ENCODE measurements at regions not wholly inside any gene's neighbourhood (a gene's known extent, or its start where the extent isn't known, plus 50 kb on each side); places are given as distances from the start of the nearest gene placed in this dataset.

DNA sequence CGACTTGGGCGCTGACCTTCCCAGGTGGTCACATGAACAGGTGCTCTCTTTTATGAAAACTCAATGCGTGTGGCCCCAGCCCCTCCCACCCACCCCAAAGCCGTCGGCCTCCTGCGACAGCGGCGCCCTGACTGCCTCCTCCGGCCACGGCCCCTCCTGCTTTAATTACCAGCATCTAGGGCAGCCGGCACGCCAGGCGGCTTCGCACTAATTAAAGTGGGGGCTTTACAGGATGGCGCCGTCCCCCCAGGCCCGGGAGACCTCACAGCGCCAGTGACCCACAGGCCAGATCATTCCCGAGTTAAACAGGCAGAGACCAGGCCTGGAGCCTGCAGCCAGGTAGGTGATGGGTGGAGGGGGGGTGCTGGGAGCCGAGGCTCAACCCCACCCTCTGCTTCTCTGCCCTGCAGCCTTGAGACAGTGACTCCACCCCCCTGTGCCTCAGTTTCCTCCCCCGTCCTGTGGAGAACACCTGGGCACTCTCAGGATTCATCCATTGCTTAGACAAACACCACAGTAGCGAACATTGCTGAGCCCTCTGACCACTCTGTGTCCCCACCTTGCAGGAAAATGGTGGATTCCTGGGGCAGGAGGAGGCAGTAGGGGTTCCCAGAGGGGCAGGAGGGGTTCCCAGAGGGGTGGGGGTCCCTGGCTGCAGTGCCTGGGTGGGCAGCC, 100.8 kb downstream of the MICALL2 start:
- TF ChIP-seq, protein P1, sequence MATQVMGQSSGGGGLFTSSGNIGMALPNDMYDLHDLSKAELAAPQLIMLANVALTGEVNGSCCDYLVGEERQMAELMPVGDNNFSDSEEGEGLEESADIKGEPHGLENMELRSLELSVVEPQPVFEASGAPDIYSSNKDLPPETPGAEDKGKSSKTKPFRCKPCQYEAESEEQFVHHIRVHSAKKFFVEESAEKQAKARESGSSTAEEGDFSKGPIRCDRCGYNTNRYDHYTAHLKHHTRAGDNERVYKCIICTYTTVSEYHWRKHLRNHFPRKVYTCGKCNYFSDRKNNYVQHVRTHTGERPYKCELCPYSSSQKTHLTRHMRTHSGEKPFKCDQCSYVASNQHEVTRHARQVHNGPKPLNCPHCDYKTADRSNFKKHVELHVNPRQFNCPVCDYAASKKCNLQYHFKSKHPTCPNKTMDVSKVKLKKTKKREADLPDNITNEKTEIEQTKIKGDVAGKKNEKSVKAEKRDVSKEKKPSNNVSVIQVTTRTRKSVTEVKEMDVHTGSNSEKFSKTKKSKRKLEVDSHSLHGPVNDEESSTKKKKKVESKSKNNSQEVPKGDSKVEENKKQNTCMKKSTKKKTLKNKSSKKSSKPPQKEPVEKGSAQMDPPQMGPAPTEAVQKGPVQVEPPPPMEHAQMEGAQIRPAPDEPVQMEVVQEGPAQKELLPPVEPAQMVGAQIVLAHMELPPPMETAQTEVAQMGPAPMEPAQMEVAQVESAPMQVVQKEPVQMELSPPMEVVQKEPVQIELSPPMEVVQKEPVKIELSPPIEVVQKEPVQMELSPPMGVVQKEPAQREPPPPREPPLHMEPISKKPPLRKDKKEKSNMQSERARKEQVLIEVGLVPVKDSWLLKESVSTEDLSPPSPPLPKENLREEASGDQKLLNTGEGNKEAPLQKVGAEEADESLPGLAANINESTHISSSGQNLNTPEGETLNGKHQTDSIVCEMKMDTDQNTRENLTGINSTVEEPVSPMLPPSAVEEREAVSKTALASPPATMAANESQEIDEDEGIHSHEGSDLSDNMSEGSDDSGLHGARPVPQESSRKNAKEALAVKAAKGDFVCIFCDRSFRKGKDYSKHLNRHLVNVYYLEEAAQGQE (IDR thresholded peaks at IDR 0.05; ENCODE audit: insufficient read depth in 1 of 2, low read depth in 2 of 2, low read length in 2 of 2), result no peak
- TF ChIP-seq POLR2AphosphoS5 (IDR thresholded peaks at IDR 0.05; ENCODE audit: low read depth, low read length) (no peak), TAF1 (IDR thresholded peaks at IDR 0.05; ENCODE audit: borderline replicate concordance, insufficient read depth, low read length) (no peak), FOXP2 (optimal IDR thresholded peaks at IDR 0.05; ENCODE audit: borderline replicate concordance, extremely low read depth, extremely low read length, insufficient read depth) (no peak), SIN3A (IDR thresholded peaks at IDR 0.05; ENCODE audit: borderline replicate concordance, insufficient read depth, low read length) (no peak)

DNA sequence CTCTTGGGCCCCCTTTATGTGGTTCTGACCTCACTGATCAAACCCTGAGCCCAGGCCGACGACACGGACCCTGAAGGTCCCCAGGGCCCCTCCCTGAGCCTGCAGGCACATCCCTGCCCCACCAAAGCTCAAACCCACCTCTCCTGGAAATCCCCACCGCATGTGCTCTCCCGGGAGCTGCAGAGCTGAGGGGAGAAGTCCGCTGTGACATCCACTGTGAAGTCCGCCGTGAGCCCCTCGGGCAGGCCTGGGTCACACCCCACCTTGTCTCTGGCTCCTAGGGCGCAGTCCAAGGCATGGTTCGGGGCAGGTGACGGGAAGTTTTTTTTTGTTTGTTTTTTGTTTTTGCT, 100.2 kb downstream of the MICALL2 start:
- TF ChIP-seq, protein P1 (IDR thresholded peaks at IDR 0.05; ENCODE audit: insufficient read depth in 1 of 2, low read depth in 2 of 2, low read length in 2 of 2), result no peak
- TF ChIP-seq POLR2AphosphoS5 (IDR thresholded peaks at IDR 0.05; ENCODE audit: low read depth, low read length) (no peak), SIN3A (IDR thresholded peaks at IDR 0.05; ENCODE audit: borderline replicate concordance, insufficient read depth, low read length) (no peak), FOXP2 (optimal IDR thresholded peaks at IDR 0.05; ENCODE audit: borderline replicate concordance, extremely low read depth, extremely low read length, insufficient read depth) (no peak)

DNA sequence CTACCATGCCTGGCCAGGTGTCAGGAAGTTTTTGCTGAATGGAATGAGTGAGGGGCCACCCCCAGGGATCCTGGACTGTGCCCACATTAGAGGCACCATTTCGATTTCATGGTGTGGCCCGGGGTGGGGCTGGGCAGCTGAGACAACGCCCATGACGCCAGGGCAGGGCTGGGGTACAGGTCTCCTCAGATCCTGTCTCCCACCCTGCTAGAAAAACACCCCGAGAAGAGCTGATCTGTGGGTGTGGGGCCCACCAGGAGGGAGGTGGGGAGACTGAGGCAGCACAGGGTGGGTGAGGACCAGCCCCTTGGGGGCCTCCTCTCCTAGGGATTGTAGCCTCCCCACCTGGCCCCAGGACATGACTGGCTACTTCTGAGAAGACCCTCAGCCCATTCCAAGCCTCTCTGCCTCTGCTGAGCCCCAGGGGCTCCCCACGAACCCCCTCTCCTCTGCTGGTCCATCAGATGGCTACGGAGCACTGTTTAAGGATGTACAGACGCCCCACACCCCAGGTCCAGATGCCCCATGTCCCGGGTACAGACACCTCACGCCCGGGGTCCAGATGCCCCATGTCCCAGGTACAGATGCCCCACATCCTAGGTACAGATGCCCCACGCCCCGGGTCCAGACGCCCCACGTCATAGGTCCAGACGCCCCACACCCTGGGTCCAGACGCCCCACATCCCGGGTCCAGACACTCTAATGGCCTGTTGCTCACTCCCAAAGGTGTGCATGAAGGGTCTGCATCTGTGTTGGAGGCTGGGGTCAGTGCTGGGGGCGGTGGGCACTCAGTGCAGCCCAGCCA, 99.4 kb downstream of the MICALL2 start:
- no peak for TF ChIP-seq TAF1 (IDR thresholded peaks at IDR 0.05; ENCODE audit: borderline replicate concordance, insufficient read depth, low read length)

DNA sequence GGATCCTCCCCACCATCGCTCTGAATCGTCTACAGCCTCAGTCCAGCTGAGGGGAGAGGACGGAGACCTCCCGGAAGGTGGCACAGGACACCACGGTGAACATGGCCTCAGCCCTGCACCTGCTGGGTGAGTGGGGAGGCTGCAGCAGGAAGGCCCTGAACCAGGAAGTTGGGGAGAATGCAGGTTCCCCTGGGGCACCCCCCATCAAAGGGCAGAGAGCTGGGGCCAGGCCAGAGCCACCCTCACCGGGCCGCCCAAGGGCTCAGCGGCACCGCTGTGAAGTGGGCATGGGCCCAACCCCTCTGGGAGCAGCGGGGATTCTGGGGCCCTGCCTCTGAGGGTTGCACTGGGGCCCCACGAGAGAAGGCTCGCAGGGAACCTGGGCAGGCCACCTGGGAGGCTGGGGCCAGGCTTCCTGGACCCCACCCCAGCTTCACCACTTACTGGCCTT, 98.7 kb downstream of the MICALL2 start:
- TF ChIP-seq FOXP2 (optimal IDR thresholded peaks at IDR 0.05; ENCODE audit: borderline replicate concordance, extremely low read depth, extremely low read length, insufficient read depth) (no peak), POLR2AphosphoS5 (IDR thresholded peaks at IDR 0.05; ENCODE audit: low read depth, low read length) (no peak), SIN3A (IDR thresholded peaks at IDR 0.05; ENCODE audit: borderline replicate concordance, insufficient read depth, low read length) (no peak), TAF1 (IDR thresholded peaks at IDR 0.05; ENCODE audit: borderline replicate concordance, insufficient read depth, low read length) (no peak)
- TF ChIP-seq, protein P1 (IDR thresholded peaks at IDR 0.05; ENCODE audit: insufficient read depth in 1 of 2, low read depth in 2 of 2, low read length in 2 of 2), result no peak

DNA sequence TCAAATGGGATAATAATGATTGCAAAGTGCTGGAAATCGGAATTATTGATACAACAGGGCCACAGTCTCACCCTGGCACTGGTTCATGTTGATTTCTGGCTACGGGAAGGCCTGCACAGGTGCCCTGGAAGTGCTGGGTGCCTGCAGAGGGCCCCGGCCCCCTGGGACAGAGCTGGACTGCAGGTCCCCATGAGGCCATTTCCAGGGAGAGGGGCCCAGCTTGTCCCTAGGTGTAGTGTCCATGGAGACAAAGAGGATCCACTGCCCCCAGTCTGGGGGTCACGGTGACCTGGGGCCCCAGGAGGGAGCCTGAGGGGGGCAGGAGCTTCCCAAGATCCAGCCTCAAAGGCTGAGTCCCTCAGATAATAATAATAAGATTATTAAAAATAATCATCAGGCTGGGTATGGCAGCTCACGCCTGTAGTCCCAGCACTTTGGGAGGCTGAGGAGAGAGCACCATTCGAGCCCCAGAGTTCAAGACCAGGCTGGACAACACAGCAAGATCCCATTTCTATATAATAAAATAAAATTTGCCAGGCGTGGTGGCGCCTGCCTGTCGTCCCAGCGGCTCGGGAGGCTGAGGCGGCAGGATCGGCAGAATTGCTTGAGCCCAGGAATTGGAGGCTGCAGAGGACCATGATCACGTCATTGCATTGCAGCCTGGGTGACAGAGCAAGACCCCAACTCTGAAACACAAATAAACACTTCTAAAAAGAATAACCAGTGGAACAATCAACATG, 98.1 kb downstream of the MICALL2 start:
- no peak for TF ChIP-seq SIN3A (IDR thresholded peaks at IDR 0.05; ENCODE audit: borderline replicate concordance, insufficient read depth, low read length)
- TF ChIP-seq POLR2AphosphoS5 (IDR thresholded peaks at IDR 0.05; ENCODE audit: low read depth, low read length), result no peak
- no peak for TF ChIP-seq FOXP2 (optimal IDR thresholded peaks at IDR 0.05; ENCODE audit: borderline replicate concordance, extremely low read depth, extremely low read length, insufficient read depth)
- TF ChIP-seq TAF1 (IDR thresholded peaks at IDR 0.05; ENCODE audit: borderline replicate concordance, insufficient read depth, low read length), result no peak
- TF ChIP-seq, protein P1 (IDR thresholded peaks at IDR 0.05; ENCODE audit: insufficient read depth in 1 of 2, low read depth in 2 of 2, low read length in 2 of 2), result no peak
